Uterus (tissue), 2 donors: ENCODE measurements at regions not wholly inside any gene's neighbourhood (a gene's known extent, or its start where the extent isn't known, plus 50 kb on each side); places are given as distances from the start of the nearest gene placed in this dataset.

ENCODE experiments used
- POLR2A ChIP-seq, 2 donors: fragments of 450-650 bp; IDR thresholded peaks; one replicate each; pipeline ENCODE4 v1.6.1; 2016; ENCODE audit warnings: antibody characterized with exemption in 2 of 2, mild to moderate bottlenecking in 1 of 2, moderate library complexity in 1 of 2
- TF ChIP-seq, protein P1 (sequence below), 4 experiments: fragments of 200-600 bp in 2 of 4; fragments of 450-650 bp in 2 of 4; sonication (generic) in 2 of 4; IDR thresholded peaks; one replicate each; pipeline ENCODE4 v1.5.1; 2016 to 2019; ENCODE audit warnings: antibody characterized with exemption in 4 of 4, mild to moderate bottlenecking in 2 of 4, moderate library complexity in 1 of 4

DNA sequence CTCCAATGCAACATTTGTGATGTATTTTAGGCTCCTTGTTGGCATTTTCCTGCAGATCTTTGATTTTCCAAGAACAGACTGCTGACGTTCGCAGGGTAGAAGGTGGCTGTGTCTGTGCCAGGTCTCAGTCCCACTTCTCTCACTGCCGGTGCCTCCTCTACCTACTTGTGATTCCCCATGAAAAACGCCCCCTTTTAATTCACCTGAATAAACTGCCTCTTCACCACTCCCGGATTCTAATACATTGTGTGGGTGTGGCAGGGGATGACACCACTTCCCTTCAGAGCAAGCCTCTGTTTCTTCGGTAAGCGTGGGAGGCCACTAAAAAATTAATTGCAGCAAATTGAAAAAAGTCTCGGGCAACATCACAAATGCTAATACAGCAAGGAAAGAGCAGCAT lies 96.1 kb upstream of the FAM9B start:
- TF ChIP-seq, protein P1, sequence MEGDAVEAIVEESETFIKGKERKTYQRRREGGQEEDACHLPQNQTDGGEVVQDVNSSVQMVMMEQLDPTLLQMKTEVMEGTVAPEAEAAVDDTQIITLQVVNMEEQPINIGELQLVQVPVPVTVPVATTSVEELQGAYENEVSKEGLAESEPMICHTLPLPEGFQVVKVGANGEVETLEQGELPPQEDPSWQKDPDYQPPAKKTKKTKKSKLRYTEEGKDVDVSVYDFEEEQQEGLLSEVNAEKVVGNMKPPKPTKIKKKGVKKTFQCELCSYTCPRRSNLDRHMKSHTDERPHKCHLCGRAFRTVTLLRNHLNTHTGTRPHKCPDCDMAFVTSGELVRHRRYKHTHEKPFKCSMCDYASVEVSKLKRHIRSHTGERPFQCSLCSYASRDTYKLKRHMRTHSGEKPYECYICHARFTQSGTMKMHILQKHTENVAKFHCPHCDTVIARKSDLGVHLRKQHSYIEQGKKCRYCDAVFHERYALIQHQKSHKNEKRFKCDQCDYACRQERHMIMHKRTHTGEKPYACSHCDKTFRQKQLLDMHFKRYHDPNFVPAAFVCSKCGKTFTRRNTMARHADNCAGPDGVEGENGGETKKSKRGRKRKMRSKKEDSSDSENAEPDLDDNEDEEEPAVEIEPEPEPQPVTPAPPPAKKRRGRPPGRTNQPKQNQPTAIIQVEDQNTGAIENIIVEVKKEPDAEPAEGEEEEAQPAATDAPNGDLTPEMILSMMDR (IDR thresholded peaks at IDR 0.05) = no peak
- TF ChIP-seq POLR2A (IDR thresholded peaks at IDR 0.05) = no peak
